ENCODE measurements at regions not wholly inside any gene's neighbourhood (a gene's known extent, or its start where the extent isn't known, plus 50 kb on each side); places are given as distances from the start of the nearest gene placed in this dataset.
"Not testable (repeated sequence)": the region's sequence is repeated elsewhere in the genome, so short reads cannot be mapped to it uniquely, and the experiment has no call there.

- no peak for DNase-seq (ENCODE audit: low read depth)
These were observed 119.3 kb upstream of the SLC7A14 start for GRCh38 chr3:170705131-170705530.

GRCh38 chr3:170703121-170703588, 117.3 kb upstream of the SLC7A14 start:
- peak; percentile 97 for DNase-seq (ENCODE audit: low read depth)

GRCh38 chr3:170701696-170702678, 116.1 kb upstream of the SLC7A14 start:
- peak; percentile 34 for DNase-seq (ENCODE audit: low read depth)

GRCh38 chr3:170700054-170700404, 114.2 kb upstream of the SLC7A14 start:
- no peak for DNase-seq (ENCODE audit: low read depth)

- no peak for DNase-seq (ENCODE audit: low read depth)
These were observed 113.5 kb upstream of the SLC7A14 start for GRCh38 chr3:170699158-170700053.

- peak; percentile 40 for DNase-seq (ENCODE audit: low read depth)
These were observed 112.0 kb upstream of the SLC7A14 start for GRCh38 chr3:170697908-170698307.

- no peak for DNase-seq (ENCODE audit: low read depth)
These were observed 111.3 kb upstream of the SLC7A14 start for GRCh38 chr3:170697131-170697530.

GRCh38 chr3:170695486-170696064, 109.7 kb upstream of the SLC7A14 start:
- peak; percentile 34 for DNase-seq (ENCODE audit: low read depth)

- peak; percentile 55 for DNase-seq (ENCODE audit: low read depth)
These were observed 106.8 kb upstream of the SLC7A14 start for GRCh38 chr3:170692720-170693119.

- no peak for DNase-seq (ENCODE audit: low read depth)
These were observed 104.7 kb upstream of the SLC7A14 start for GRCh38 chr3:170690661-170690981.

GRCh38 chr3:170689893-170690660, 104.2 kb upstream of the SLC7A14 start:
- peak; percentile 53 for DNase-seq (ENCODE audit: low read depth)

GRCh38 chr3:170689296-170689829, 103.5 kb upstream of the SLC7A14 start:
- peak; percentile 85 for DNase-seq (ENCODE audit: low read depth)

GRCh38 chr3:170688222-170688621, 102.3 kb upstream of the SLC7A14 start:
- DNase-seq (ENCODE audit: low read depth), result not testable (repeated sequence)

GRCh38 chr3:170680593-170680992, 94.7 kb upstream of the SLC7A14 start:
- no peak for DNase-seq (ENCODE audit: low read depth)

- no peak for DNase-seq (ENCODE audit: low read depth)
These were observed 93.3 kb upstream of the SLC7A14 start for GRCh38 chr3:170679190-170679589.

- peak; percentile 14 for DNase-seq (ENCODE audit: low read depth)
These were observed 84.6 kb upstream of the SLC7A14 start for GRCh38 chr3:170670504-170670903.

GRCh38 chr3:170662986-170663385, 77.1 kb upstream of the SLC7A14 start:
- not testable (repeated sequence) for DNase-seq (ENCODE audit: low read depth)

GRCh38 chr3:170660139-170660538, 74.3 kb upstream of the SLC7A14 start:
- no peak for DNase-seq (ENCODE audit: low read depth)

- no peak for DNase-seq (ENCODE audit: low read depth)
These were observed 71.4 kb upstream of the SLC7A14 start for GRCh38 chr3:170657312-170657711.

- DNase-seq (ENCODE audit: low read depth), result no peak
These were observed 70.4 kb upstream of the SLC7A14 start for GRCh38 chr3:170656284-170656683.

- no peak for DNase-seq (ENCODE audit: low read depth)
These were observed 67.9 kb upstream of the SLC7A14 start for GRCh38 chr3:170653801-170654200.
